ENCODE measurements at regions not wholly inside any gene's neighbourhood (a gene's known extent, or its start where the extent isn't known, plus 50 kb on each side); places are given as distances from the start of the nearest gene placed in this dataset.

DNA sequence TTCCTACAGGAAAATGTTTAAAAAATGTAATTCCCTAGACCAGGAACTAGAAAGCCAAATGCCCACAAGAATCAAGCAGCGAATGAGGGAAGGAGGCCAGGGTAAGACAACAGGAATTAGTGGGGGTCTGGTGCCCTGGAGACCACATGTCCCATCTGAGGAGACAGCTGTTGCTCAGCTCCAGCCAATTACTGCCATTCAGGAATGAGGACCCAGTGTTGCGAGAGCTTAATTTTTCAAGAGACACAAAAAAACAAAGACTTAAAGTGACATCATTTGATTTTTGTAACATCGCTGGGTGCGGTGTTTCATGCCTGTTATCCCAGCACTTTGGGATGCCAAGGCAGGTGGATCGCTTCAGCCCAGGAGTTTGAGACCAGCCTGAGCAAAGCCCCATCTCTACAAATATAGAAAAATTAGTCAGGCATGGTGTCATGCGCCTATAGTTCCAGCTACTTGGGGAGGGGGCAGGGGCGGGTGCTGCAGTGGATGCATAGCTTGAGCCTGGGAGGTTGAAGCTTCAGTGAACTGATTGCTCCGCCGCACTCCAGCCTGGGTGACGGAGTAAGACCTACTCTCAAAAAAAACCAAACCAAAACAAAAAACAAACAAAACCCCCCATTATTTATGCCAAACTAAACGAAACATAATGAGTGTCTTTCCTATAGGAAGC, 52.8 kb upstream of the LRIG1 start:
- no peak for DNase-seq (ENCODE audit: extremely low read depth in 1 of 4, low spot score in 3 of 4)
- no peaks in the 10 kb centered on the region; a peak in 1 of 5 replicates for H3K27me3 ChIP-seq (ENCODE audit: control insufficient read depth in 2 of 2, insufficient read depth in 2 of 2, low read length in 2 of 2)
- in situ Hi-C loops (cut with MboI) (no loop called here), intact Hi-C loops (cut with micrococcal nuclease) (no loop called here)
- no peak overlapping the region for H3K4me3 ChIP-seq
- no TSS peak for BruUV-seq (replicated peaks)
- WGBS (ENCODE audit: insufficient coverage, low coverage, missing lambda C conversion rate) = 27% methylated on average over 11 of the region's 11 CpGs
- no peak overlapping the region for H3K9ac ChIP-seq (ENCODE audit: insufficient read depth in 1 of 2, low read depth in 2 of 2, low read length in 2 of 2)
- no peak overlapping the region for H2AFZ ChIP-seq (ENCODE audit: low read depth, low read length)
- H3K79me2 ChIP-seq (ENCODE audit: control insufficient read depth, insufficient read depth, low read length) = no peaks in the 10 kb centered on the region
- no peaks in the 10 kb centered on the region for H3K36me3 ChIP-seq (ENCODE audit: control insufficient read depth, insufficient read depth, low read length)
- ChIA-PET CTCF (ENCODE audit: low intra/inter-chr PET ratio) (no interaction called here), POLR2A (interaction anchor here (0.9 kb wide), 1 partner anchor 13 kb away, joined by 3 read pairs; no protein-coding TSS in a partner anchor)
- no peak for FAIRE-seq
- H3K4me1 ChIP-seq (replicated peaks in 1 of 2; ENCODE audit: control insufficient read depth in 2 of 2, insufficient read depth in 2 of 2, low read length in 2 of 2) = no peaks in the 10 kb centered on the region
- no peak overlapping the region for H3K4me2 ChIP-seq (ENCODE audit: insufficient read depth, low read length)
- H3K9me3 ChIP-seq (replicated peaks; ENCODE audit: control insufficient read depth, insufficient read depth, low read depth, low read length) = no peaks in the 10 kb centered on the region
- H3K27ac ChIP-seq (ENCODE audit: extremely low read depth, low read depth, low read length) = no peak overlapping the region
- H4K20me1 ChIP-seq (replicated peaks; ENCODE audit: control insufficient read depth, insufficient read depth, low read length) = no peaks in the 10 kb centered on the region
- H3K9me1 ChIP-seq (ENCODE audit: control insufficient read depth, insufficient read depth, low read length) = no peaks in the 10 kb centered on the region
- no peak for ATAC-seq
- TF ChIP-seq KLF16 (IDR thresholded peaks at IDR 0.05) (no peak), NCOA4 (IDR thresholded peaks at IDR 0.05; ENCODE audit: partially characterized antibody) (no peak), RBM14 (IDR thresholded peaks at IDR 0.05; ENCODE audit: borderline replicate concordance, insufficient read depth, low read depth, low read length) (no peak), NR3C1 (CRISPR knock-in tag; IDR thresholded peaks at IDR 0.05) (no peak), BACH1 (tag; IDR thresholded peaks at IDR 0.05) (no peak)
- TF ChIP-seq, protein P1, sequence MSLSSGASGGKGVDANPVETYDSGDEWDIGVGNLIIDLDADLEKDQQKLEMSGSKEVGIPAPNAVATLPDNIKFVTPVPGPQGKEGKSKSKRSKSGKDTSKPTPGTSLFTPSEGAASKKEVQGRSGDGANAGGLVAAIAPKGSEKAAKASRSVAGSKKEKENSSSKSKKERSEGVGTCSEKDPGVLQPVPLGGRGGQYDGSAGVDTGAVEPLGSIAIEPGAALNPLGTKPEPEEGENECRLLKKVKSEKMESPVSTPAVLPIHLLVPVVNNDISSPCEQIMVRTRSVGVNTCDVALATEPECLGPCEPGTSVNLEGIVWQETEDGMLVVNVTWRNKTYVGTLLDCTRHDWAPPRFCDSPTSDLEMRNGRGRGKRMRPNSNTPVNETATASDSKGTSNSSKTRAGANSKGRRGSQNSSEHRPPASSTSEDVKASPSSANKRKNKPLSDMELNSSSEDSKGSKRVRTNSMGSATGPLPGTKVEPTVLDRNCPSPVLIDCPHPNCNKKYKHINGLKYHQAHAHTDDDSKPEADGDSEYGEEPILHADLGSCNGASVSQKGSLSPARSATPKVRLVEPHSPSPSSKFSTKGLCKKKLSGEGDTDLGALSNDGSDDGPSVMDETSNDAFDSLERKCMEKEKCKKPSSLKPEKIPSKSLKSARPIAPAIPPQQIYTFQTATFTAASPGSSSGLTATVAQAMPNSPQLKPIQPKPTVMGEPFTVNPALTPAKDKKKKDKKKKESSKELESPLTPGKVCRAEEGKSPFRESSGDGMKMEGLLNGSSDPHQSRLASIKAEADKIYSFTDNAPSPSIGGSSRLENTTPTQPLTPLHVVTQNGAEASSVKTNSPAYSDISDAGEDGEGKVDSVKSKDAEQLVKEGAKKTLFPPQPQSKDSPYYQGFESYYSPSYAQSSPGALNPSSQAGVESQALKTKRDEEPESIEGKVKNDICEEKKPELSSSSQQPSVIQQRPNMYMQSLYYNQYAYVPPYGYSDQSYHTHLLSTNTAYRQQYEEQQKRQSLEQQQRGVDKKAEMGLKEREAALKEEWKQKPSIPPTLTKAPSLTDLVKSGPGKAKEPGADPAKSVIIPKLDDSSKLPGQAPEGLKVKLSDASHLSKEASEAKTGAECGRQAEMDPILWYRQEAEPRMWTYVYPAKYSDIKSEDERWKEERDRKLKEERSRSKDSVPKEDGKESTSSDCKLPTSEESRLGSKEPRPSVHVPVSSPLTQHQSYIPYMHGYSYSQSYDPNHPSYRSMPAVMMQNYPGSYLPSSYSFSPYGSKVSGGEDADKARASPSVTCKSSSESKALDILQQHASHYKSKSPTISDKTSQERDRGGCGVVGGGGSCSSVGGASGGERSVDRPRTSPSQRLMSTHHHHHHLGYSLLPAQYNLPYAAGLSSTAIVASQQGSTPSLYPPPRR (CRISPR knock-in tag; IDR thresholded peaks at IDR 0.05; ENCODE audit: borderline replicate concordance) = no peak
- TF ChIP-seq, protein P2, sequence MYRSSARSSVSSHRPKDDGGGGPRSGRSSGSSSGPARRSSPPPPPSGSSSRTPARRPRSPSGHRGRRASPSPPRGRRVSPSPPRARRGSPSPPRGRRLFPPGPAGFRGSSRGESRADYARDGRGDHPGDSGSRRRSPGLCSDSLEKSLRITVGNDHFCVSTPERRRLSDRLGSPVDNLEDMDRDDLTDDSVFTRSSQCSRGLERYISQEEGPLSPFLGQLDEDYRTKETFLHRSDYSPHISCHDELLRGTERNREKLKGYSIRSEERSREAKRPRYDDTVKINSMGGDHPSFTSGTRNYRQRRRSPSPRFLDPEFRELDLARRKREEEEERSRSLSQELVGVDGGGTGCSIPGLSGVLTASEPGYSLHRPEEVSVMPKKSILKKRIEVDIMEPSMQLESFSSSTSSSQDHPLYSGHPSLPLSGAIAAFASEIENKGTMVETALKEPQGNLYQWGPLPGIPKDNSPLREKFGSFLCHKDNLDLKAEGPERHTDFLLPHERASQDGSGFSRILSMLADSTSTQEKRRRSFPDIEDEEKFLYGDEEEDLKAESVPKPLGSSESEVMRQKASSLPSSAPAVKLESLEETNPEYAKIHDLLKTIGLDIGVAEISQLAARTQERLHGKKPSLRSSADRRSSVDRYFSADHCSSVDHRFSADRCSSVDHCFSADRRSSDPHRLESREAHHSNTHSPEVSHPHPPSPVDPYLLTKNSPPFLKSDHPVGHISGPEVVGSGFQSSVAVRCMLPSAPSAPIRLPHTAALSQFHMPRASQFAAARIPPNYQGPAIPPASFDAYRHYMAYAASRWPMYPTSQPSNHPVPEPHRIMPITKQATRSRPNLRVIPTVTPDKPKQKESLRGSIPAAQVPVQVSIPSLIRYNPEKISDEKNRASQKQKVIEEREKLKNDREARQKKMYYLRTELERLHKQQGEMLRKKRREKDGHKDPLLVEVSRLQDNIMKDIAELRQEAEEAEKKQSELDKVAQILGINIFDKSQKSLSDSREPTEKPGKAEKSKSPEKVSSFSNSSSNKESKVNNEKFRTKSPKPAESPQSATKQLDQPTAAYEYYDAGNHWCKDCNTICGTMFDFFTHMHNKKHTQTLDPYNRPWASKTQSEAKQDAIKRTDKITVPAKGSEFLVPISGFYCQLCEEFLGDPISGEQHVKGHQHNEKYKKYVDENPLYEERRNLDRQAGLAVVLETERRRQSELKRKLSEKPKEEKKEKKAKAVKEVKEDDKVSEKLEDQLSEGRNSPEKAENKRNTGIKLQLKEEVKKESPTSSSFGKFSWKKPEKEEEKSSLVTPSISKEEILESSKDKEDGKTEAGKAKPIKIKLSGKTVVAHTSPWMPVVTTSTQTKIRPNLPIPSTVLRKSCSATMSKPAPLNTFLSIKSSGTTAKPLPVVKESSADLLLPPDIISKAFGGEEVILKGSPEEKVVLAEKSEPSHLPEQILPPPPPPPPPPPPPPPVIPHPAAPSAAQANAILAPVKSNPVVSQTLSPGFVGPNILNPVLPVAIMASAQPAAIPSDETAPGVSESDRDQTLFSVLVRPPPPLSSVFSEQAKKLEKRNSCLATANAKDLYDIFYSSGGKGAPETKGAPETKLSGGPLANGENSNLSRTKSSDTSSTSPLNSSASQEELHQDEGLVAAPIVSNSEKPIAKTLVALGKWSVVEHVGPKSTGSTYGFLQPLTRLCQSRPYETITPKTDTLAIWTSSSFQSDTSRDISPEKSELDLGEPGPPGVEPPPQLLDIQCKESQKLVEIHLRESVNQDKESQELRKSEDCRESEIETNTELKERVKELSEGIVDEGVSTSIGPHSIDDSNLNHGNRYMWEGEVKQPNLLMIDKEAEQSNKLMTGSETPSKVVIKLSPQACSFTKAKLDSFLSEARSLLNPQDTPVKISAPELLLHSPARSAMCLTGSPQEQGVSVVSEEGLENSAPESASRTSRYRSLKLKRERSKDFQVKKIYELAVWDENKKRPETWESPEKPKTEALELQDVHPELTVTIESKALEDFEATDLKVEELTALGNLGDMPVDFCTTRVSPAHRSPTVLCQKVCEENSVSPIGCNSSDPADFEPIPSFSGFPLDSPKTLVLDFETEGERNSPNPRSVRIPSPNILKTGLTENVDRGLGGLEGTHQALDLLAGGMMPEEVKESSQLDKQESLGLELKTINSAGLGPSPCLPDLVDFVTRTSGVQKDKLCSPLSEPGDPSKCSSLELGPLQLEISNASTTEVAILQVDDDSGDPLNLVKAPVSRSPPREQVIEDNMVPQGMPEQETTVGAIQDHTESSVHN (IDR thresholded peaks at IDR 0.05; ENCODE audit: borderline replicate concordance in 1 of 2, low read depth in 1 of 2) = no peak
